Fibroblast of skin of scalp (primary cell): ENCODE measurements at regions not wholly inside any gene's neighbourhood (a gene's known extent, or its start where the extent isn't known, plus 50 kb on each side); places are given as distances from the start of the nearest gene placed in this dataset.

Experiments
- DNase-seq: peaks from one replicate; pipeline ENCODE4 v3.0.0-alpha.2; 2013

- DNase-seq = no peak
These were observed 1495.4 kb downstream of the RPA4 start for GRCh38 chrX:98379134-98379533.

GRCh38 chrX:98380106-98380505 lies 1496.4 kb downstream of the RPA4 start:
- no peak for DNase-seq

- no peak for DNase-seq
These were observed 1496.8 kb downstream of the RPA4 start for GRCh38 chrX:98380556-98380955.

GRCh38 chrX:98398542-98398941 lies 1514.8 kb downstream of the RPA4 start:
- DNase-seq = no peak

- no peak for DNase-seq
These were observed 1521.7 kb downstream of the RPA4 start for GRCh38 chrX:98405376-98405775.

- no peak for DNase-seq
These were observed 1523.9 kb downstream of the RPA4 start for GRCh38 chrX:98407584-98407983.

- no peak for DNase-seq
These were observed 1526.2 kb downstream of the RPA4 start for GRCh38 chrX:98409867-98410266.

GRCh38 chrX:98412058-98412457 lies 1528.3 kb downstream of the RPA4 start:
- DNase-seq = no peak

GRCh38 chrX:98422536-98422935 lies 1538.8 kb downstream of the RPA4 start:
- DNase-seq = no peak

- DNase-seq = no peak
These were observed 1548.7 kb downstream of the RPA4 start for GRCh38 chrX:98432413-98432812.

GRCh38 chrX:98448524-98448923 lies 1564.8 kb downstream of the RPA4 start:
- no peak for DNase-seq

- DNase-seq = no peak
These were observed 1568.7 kb downstream of the RPA4 start for GRCh38 chrX:98452456-98452855.

- peak; percentile 0 for DNase-seq
These were observed 1576.0 kb downstream of the RPA4 start for GRCh38 chrX:98459669-98460068.

GRCh38 chrX:98480606-98481005 lies 1596.9 kb downstream of the RPA4 start:
- DNase-seq = no peak

GRCh38 chrX:98481636-98482035 lies 1597.9 kb downstream of the RPA4 start:
- no peak for DNase-seq

GRCh38 chrX:98490670-98491069 lies 1607.0 kb downstream of the RPA4 start:
- no peak for DNase-seq

GRCh38 chrX:98501426-98501825 lies 1617.7 kb downstream of the RPA4 start:
- DNase-seq = no peak

- DNase-seq = no peak
These were observed 1623.2 kb downstream of the RPA4 start for GRCh38 chrX:98506907-98507306.

GRCh38 chrX:98514032-98514431 lies 1630.3 kb downstream of the RPA4 start:
- DNase-seq = no peak

- DNase-seq = no peak
These were observed 1632.4 kb downstream of the RPA4 start for GRCh38 chrX:98516120-98516519.

GRCh38 chrX:98523026-98523425 lies 1639.3 kb downstream of the RPA4 start:
- no peak for DNase-seq

- no peak for DNase-seq
These were observed 1639.8 kb downstream of the RPA4 start for GRCh38 chrX:98523521-98523920.

GRCh38 chrX:98548519-98548918 lies 1664.8 kb downstream of the RPA4 start:
- DNase-seq = no peak

GRCh38 chrX:98568795-98569194 lies 1685.1 kb downstream of the RPA4 start:
- no peak for DNase-seq

- no peak for DNase-seq
These were observed 1722.2 kb downstream of the RPA4 start for GRCh38 chrX:98605941-98606340.

- no peak for DNase-seq
These were observed 1724.0 kb downstream of the RPA4 start for GRCh38 chrX:98607739-98608138.
